ENCODE measurements at regions not wholly inside any gene's neighbourhood (a gene's known extent, or its start where the extent isn't known, plus 50 kb on each side); places are given as distances from the start of the nearest gene placed in this dataset.
"Not testable (repeated sequence)": the region's sequence is repeated elsewhere in the genome, so short reads cannot be mapped to it uniquely, and the experiment has no call there.

DNA sequence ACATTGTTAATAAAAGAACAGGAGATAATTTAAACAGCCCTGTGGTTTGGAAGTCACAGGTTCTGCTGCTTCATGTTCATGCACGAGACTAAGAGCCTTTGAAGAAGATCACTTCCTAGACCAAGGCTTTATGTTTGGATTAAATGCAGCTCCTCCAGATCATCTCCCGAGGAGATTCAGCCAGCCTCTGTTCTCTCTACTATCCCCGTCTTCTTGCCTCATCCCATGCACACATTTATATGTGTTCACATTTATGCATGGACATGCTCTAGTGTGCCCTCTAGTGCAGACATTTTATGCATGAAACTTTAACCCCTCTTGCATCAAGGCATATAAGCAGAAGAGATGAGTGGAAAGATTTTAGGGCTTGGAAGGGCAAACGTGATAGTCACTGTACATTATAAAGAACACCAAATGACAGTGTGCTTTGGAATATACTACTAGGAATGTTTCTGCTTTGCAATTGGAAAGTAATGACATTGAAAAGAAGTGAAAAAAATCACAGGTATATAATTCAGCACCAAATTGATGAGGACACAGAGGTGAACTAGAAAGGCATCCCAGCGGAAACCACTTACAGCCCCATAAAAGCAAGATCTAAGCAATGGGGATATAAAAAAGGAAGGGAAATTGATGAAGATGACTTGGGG, 271.5 kb upstream of the PLGLB2 start:
- not testable (repeated sequence) for DNase-seq (ENCODE audit: extremely low read depth in 1 of 2, low read depth in 1 of 2)

DNA sequence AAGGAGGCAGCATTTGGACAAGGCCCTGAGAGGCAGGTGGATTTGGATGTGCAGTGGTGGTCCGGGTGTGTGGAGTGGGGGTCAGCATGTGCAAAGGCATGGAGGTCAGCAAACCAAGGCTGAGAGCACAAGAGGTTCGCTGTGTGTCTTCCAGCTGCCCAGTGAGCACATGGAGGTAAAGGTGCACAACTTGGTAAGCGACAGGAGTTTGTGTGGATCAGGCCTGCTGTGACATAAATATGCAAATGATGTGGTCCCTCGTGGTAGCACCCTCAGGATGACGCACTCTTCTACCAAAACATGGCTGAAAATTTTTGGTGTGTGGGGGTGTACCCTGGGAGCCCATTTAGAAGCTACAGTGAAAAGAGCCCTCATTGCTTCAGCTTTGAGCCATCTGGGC, 271.0 kb upstream of the PLGLB2 start:
- not testable (repeated sequence) for DNase-seq (ENCODE audit: extremely low read depth in 1 of 2, low read depth in 1 of 2)

DNA sequence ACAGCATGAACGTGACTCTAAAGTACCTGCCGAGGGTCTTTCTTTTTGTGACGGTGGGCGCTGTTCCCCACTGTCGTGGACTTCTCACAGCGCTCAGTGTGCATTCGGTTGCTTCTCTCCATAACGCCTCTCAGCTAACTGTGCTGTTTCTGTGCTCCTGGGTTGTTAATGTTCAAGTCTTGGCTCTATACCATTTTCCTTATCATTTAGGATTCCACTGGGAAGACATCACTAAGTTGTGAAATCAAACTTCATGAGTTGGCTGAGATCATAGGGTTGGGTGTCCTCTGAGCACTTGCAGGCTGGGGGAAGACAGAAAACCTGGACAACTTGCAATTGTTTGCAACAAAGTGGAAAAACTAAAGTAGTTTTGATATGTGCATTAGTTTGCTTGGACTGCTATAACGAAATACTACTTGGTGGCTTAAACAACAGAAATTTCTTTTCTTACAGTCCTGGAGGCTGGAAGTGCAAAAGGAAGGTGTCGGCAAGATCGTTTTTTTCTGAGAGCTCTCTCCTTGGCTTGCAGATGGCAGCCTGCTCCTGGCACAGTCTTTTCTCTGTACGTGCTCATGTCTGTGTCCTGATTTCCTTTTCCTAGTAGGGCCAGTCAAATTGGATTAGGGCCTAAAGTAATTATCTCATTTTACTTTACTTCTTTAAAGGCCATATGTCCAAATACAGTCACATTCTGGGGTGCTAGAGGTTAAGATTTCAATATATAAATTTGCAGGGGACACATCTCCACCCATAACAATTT, 270.0 kb upstream of the PLGLB2 start:
- DNase-seq (ENCODE audit: extremely low read depth in 1 of 2, low read depth in 1 of 2): not testable (repeated sequence)

DNA sequence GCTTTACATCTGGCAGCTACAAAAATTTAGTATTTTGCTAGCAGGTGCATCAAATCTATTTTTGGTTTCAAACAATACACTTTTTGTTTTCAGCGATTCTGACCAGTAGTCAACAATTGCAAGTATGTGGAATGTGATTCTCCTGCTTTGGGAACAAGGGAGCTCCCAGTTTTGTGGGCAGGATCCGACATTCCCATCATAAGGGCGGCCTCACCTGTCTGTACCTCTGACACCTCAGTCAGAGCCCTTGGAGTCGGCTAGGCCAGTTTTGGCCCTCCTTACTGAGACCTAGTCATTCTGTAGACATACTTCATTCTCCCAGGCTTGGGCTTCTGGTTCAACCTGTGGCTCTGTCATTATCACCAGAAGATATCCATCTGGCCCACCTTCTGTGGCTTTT, 269.0 kb upstream of the PLGLB2 start:
- DNase-seq (ENCODE audit: extremely low read depth in 1 of 2, low read depth in 1 of 2): not testable (repeated sequence)

DNA sequence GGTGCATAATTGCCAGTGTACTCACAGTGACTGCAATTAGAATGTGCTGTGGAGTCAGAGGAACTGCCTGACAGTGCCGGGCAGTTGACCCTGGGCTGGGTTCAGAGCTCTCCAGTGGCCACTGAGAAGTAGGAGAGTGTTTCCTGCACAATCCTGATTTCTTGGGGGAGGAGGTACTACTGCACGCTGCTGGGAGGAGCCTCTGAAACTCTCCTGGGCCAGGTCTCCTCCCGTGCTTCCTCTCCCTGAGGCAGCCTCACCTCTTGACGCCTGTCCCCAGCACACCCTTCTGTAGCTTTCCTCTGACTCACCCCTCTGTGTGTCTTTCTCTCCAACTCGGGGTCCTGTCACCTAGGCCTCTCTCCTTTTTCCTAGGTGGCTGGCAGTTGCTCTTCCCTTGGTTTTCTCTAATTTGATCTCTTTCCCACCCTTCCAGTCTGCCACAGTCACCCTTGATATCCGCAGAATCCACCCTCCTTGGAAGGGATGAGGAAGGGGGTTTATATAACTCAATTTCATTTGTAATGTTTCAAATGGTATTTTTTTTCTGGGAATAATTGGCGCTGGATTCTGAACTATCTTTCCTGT, 264.7 kb upstream of the PLGLB2 start:
- not testable (repeated sequence) for DNase-seq (ENCODE audit: extremely low read depth in 1 of 2, low read depth in 1 of 2)

DNA sequence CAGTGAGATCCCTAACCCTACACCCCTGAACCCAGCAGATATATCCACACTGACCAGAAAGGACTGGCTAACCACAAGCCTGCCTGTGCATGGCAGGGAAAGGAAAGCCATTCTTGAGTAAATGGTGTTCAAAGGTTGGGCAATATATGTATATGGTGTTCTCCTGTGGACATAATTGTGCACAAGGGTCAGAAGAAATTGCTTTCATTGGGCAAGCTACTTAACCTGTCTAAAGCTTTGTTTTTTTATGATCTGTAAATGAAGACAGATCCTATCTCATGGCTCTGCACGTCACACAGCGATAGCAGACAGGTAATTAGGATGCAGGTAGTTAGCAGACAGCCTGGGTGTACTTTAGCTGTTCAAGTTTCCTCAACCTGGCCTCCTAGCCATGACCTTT, 263.5 kb upstream of the PLGLB2 start:
- not testable (repeated sequence) for DNase-seq (ENCODE audit: extremely low read depth in 1 of 2, low read depth in 1 of 2)

DNA sequence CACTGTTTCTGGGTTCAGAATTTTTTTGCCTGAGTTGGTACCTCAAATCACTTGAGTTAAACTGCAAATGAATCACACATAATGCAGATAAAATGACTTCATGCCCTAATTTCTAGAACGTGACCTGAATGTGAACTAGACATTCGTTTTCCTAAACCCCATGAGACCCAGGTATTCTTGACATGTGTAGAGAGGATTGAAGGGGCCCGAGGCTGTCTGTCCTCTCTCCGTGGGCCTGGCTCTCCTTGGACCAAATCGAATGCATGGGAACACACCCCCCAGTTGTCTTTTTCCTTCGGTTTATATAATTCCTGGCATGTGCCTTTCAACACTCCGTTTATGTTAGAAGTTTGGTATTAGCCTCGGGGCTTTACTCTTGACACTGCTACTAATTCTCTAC, 262.4 kb upstream of the PLGLB2 start:
- not testable (repeated sequence) for DNase-seq (ENCODE audit: extremely low read depth in 1 of 2, low read depth in 1 of 2)

DNA sequence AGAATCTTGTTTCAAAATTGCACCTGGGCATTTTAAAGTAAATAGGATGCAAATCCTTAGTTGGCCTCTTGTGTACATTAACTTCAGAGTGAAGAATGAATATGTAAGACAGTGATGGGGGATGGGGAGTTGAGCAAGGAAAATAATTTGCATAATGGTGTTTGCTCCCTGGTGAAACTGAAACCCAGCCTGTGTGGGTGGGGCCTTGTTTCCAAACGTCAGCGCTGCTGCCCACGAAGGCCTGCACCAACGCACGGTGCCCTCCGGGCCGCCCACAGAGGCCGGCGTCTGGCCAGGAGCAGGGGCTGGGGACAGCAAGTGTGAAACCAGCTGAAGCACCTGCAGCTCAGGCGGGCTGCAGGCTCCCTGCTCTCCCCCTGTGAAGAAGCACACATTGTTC, 262.0 kb upstream of the PLGLB2 start:
- DNase-seq (ENCODE audit: extremely low read depth in 1 of 2, low read depth in 1 of 2): not testable (repeated sequence)

DNA sequence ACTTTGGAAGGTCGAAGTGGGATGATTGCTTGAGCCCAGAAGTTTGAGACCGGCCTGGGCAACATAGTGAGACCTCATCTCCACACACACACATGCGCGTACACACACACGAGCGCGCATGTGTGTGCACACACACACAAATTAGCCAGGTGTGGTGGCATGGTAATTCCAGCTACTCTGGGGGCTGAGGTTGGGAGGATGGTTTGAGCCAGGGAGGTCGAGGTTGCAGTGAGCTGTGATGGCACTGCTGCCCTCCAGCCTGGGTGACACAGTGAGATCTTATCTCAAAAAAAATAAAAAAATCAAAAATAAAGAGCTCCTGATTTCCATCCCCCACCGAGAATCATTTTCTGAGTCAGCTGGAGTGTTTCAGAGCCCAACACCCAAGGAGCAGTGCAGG, 261.5 kb upstream of the PLGLB2 start:
- not testable (repeated sequence) for DNase-seq (ENCODE audit: extremely low read depth in 1 of 2, low read depth in 1 of 2)

DNA sequence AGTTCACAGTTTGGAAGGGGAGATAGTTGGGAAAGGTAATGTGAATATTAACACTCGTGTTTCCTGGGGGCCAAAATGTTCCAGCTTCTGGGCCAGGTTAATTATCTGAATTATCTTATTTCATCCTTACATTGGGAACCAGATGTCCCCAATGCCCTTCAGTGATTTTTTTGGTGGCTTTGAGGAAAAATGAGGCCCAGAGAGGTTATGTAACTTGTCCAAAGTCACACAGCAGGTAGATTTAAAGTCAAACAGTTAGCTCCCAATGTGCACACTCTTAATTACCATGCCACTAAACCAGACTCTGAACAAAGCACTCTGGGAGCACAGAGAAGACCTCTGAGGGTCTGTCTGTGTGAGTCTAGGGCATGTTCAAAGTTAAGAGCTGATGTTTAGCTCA, 259.9 kb upstream of the PLGLB2 start:
- not testable (repeated sequence) for DNase-seq (ENCODE audit: extremely low read depth in 1 of 2, low read depth in 1 of 2)

DNA sequence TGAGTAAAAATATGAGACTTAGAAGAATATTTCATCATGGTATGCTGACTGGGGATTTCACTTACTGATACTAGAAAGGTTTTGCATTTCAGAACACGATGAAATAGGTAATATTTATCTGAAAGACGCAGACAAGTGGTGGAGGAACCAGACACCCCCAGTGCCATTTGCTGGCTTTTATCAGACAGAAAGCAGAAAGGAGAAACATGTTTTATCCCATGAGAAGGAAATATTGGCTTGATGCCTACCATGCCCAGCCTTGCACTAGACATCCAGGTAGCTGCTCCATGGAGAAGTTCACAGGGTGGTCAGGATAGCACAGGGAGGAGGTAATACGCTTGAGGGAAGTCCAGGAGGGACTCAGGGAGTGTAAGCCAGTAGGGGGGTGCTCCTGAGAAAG, 258.9 kb upstream of the PLGLB2 start:
- DNase-seq (ENCODE audit: extremely low read depth in 1 of 2, low read depth in 1 of 2): not testable (repeated sequence)

DNA sequence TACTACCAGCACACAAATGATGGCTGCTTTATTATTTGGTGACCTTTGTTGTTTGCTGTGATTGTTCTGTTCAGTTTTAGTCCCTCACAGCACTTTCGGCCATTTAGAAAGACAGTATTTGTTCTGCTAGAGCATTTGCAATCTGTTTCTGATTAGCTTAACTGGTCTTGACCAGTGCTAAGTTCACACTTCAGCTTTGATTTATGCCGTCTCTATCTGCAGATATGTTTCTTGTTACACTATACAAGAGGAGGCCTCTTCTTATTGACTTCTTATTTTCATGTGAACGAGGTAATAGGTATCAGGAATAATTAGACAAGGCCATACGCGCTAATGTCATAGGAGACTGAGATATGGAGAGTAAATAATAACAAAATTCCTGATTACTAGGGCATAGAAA, 253.0 kb upstream of the PLGLB2 start:
- DNase-seq (ENCODE audit: extremely low read depth in 1 of 2, low read depth in 1 of 2): not testable (repeated sequence)

DNA sequence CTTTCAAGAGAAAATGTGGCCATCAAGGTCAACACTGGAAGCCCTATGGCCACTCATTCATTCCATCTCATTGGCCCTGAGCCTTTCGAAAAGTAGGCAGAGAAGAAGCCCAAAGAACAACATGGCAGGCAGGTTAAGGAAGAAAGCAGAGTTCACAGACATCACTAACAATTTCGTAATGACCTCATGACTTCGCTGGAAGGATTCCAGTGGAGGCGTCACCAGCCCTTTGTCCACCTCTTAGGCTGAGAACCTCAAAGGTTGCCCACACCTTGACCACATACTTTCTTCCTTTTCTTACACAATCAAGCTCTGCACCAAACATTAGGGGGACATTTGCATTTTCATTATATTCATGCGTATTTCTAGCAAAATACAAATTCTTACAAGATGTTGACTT, 252.4 kb upstream of the PLGLB2 start:
- DNase-seq (ENCODE audit: extremely low read depth in 1 of 2, low read depth in 1 of 2): not testable (repeated sequence)

DNA sequence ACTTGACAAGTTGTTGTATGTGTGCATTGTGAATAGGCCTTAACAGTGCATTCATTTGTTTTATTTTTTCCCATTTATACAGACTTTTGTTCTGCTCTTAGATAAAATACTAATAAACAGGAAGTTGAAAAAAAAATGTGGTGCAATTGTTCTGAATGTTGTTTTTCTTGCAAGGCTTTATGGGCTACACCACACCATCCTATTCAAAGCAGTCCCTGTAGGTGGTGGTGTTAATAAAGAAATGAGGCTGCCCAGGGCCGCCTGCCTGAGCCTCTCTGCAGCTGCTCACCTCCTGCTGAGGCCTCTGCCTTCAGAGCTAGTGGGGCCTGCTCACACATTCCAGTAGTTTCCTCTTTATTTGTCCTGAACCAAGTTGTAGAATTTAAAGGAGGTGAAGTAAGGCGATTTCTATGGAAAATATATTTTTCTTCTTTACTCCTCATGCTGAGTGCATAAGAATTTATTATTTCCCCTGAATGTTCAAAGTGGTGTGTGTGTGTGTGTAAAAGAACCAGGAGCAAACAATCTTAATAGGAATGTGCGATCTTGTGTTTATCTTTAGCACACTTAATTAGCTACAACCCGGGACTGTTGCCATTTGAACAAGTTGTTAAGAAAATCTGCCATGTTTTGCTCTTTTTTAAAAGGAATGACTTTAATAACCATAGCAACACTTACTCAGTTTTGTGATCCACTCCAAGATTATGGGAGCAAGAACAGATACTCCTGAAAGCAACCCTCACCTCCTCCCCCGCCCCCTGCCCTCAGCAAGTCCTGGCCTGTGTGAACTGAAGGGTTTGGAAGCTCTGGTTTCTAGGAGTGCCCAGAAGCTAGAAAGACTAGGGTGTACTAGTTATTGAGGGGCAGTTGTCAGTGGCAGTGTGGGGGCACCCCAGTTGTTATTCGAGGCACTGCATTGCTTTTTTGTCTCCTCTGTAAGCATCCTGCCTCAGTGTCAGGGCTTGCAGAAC, 251.6 kb upstream of the PLGLB2 start:
- not testable (repeated sequence) for DNase-seq (ENCODE audit: extremely low read depth in 1 of 2, low read depth in 1 of 2)

DNA sequence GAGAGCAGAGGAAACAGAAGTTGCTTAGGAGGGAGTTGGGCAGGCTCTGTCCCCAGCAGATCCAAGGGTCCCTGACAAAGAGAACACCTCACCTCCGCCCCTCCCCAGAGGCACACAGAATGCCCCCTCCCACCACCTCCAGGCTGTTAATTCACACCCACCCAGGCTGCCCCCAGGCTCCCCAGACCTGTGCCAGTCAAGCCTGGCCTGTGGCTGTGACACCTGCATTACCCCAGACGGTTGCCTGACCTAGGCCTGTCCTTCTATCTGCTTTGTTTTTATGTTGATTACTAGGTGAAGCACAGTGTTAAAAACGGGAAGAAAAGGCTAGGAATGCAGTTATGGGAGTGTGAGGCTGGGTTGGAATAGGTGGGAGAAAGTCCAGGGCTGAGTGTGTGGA, 250.8 kb upstream of the PLGLB2 start:
- DNase-seq (ENCODE audit: extremely low read depth in 1 of 2, low read depth in 1 of 2): not testable (repeated sequence)

DNA sequence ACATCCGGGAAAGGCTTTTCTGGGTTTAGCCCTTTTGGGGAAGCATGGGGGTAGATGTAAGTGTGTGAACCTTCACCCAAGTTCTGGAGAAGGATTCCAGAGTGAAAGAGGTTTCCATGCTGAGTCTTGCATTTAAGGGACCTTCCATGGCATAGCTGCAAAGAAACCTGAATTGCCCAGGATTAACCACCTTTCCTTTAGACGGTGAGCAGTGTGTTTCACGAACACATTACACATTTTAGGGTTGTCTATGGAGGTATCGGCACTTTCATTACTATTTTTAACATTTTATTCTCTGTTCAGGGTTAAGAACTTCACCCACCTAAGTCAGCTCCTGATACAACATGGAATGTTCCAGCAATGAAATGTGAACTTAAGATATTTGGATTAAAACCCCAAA, 250.2 kb upstream of the PLGLB2 start:
- not testable (repeated sequence) for DNase-seq (ENCODE audit: extremely low read depth in 1 of 2, low read depth in 1 of 2)

DNA sequence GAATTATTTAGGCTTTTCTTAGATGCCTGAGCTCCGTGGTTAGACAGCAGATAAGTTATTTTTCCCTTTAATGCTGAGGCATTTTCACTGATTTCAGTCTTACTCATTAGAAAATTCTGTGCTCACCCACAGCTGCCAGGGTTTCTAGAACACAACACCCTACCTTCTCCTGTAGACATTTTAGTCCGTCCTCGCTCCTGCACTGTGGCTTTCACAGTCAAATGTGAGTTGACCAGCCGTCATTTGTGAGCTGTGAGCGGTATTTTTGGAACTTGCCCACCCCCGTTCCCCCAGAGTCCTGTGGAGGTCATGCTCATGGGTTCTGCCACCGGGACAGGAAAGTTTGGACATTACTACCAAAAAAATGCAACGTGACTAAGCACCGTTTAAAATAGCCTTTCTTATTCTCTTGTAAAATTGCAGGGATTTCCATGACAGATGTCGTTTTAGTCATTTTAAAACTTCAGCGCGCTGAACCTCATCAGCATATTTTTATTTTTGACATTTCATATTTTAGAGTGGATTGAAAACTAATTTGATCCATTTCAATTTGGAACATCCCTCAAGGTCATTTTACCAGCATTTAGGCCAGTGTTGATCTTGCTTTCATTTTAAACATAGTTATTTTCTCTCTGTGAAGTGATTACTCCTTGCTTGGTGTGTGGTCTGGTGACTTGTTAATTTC, 249.6 kb upstream of the PLGLB2 start:
- not testable (repeated sequence) for DNase-seq (ENCODE audit: extremely low read depth in 1 of 2, low read depth in 1 of 2)

DNA sequence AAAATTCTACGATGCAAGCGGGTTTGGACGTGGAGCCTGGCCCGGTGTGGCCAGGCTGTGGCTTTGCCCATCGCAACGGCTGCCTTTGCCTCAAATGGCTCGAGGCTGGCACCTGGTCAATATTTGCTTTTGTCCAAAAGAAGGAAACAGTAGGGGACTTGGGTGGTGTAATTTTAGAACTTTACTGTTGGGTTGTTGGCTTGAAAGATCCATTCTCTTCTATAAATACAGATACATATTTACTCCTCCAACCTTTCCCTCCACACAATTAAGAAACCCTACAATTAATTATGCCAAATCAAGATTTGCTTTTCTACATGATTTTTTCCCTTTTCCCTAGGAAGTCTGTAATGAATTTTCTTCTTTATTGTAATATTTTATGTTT, 249.0 kb upstream of the PLGLB2 start:
- not testable (repeated sequence) for DNase-seq (ENCODE audit: extremely low read depth in 1 of 2, low read depth in 1 of 2)

DNA sequence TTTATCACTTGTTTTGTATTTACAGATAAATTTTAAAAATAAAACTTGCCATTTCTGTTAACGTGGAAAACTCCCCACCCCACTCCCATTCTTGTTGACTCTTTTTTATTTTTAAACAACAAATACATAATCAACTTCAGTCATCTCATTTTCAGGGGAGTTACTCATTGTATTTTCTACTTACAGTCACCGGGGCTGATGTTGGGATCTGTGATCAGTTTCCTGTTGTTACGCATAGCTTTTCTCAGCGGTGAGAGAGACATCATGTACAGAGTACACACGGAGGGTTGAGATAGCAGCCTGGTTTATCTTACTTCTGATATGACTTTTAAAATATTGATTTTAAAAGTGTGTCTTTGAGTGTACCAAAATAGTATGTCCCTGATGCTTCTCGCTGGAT, 248.0 kb upstream of the PLGLB2 start:
- not testable (repeated sequence) for DNase-seq (ENCODE audit: extremely low read depth in 1 of 2, low read depth in 1 of 2)

DNA sequence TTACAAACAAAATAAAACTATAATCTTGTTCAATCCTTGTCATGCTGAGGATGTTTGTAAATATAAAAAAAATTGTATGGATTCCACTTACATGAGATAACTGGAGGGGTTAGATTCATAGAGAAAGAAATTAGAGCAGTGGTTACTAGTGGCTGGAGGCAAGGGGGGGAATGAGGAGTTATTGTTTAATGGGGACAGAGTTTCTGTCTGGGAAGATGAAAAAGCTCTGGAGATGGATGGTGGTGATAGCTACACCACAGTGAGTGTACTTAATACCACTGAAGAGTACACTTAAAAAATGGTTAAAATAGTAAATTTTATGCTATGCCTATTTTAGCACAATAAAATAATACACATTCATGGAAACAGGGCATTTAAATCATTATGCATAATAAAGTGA, 247.5 kb upstream of the PLGLB2 start:
- DNase-seq (ENCODE audit: extremely low read depth in 1 of 2, low read depth in 1 of 2): not testable (repeated sequence)

Data from activated CD8-positive, alpha-beta memory T cell treated with anti-CD3 and anti-CD28 coated beads for 1 hour (primary cell).